ENCODE measurements at regions not wholly inside any gene's neighbourhood (a gene's known extent, or its start where the extent isn't known, plus 50 kb on each side); places are given as distances from the start of the nearest gene placed in this dataset.

GRCh38 chr2:186033541-186033940 lies 294.9 kb downstream of the FSIP2 start:
- TF ChIP-seq CTCF (IDR thresholded peaks at IDR 0.05; ENCODE audit: extremely low read depth, insufficient read depth, missing control alignments), result no peak
- in situ Hi-C loops (cut with MboI; ENCODE audit: low pct_unique_long_range_greater_than_20kb, low sequenced_read_pairs, unreplicated experiment), result no loop called here
- DNase-seq (ENCODE audit: low spot score), result no peak

- DNase-seq (ENCODE audit: low spot score), result no peak
- in situ Hi-C loops (cut with MboI; ENCODE audit: low pct_unique_long_range_greater_than_20kb, low sequenced_read_pairs, unreplicated experiment), result no loop called here
- no peak for TF ChIP-seq CTCF (IDR thresholded peaks at IDR 0.05; ENCODE audit: extremely low read depth, insufficient read depth, missing control alignments)
Observed at GRCh38 chr2:186036862-186037449, 298.4 kb downstream of the FSIP2 start.

GRCh38 chr2:186042207-186043028 lies 303.8 kb downstream of the FSIP2 start:
- in situ Hi-C loops (cut with MboI; ENCODE audit: low pct_unique_long_range_greater_than_20kb, low sequenced_read_pairs, unreplicated experiment), result no loop called here
- DNase-seq (ENCODE audit: low spot score), result no peak
- no peak for TF ChIP-seq CTCF (IDR thresholded peaks at IDR 0.05; ENCODE audit: extremely low read depth, insufficient read depth, missing control alignments)

- no peak for TF ChIP-seq CTCF (IDR thresholded peaks at IDR 0.05; ENCODE audit: extremely low read depth, insufficient read depth, missing control alignments)
- DNase-seq (ENCODE audit: low spot score), result no peak
- in situ Hi-C loops (cut with MboI; ENCODE audit: low pct_unique_long_range_greater_than_20kb, low sequenced_read_pairs, unreplicated experiment), result no loop called here
Observed at GRCh38 chr2:186044761-186045160, 306.2 kb downstream of the FSIP2 start.

- in situ Hi-C loops (cut with MboI; ENCODE audit: low pct_unique_long_range_greater_than_20kb, low sequenced_read_pairs, unreplicated experiment), result no loop called here
- DNase-seq (ENCODE audit: low spot score), result no peak
- no peak for TF ChIP-seq CTCF (IDR thresholded peaks at IDR 0.05; ENCODE audit: extremely low read depth, insufficient read depth, missing control alignments)
Observed at GRCh38 chr2:186052930-186053329, 314.3 kb downstream of the FSIP2 start.

- no peak for TF ChIP-seq CTCF (IDR thresholded peaks at IDR 0.05; ENCODE audit: extremely low read depth, insufficient read depth, missing control alignments)
- in situ Hi-C loops (cut with MboI; ENCODE audit: low pct_unique_long_range_greater_than_20kb, low sequenced_read_pairs, unreplicated experiment), result no loop called here
- DNase-seq (ENCODE audit: low spot score), result no peak
Observed at GRCh38 chr2:186058614-186059013, 320.0 kb downstream of the FSIP2 start.
